Adrenal gland (tissue), 9 donors: ENCODE measurements at regions not wholly inside any gene's neighbourhood (a gene's known extent, or its start where the extent isn't known, plus 50 kb on each side); places are given as distances from the start of the nearest gene placed in this dataset.

ENCODE experiments used
- DNase-seq, 7 donors: peaks; one replicate each; pipeline ENCODE4 v3.0.0-alpha.2; 2019 to 2020
- H3K27ac ChIP-seq, 5 donors: fragments of 200-600 bp; sonication (generic) in 4 of 5; 1 replicate in 3 of 5; 2 replicates in 2 of 5; pipeline versions ENCODE4 v1.5.1 to v1.8.0; 2016 to 2020; ENCODE audit warnings: mild to moderate bottlenecking in 1 of 5
- H3K27me3 ChIP-seq: fragments of 200-600 bp; 2 replicates; pipeline ENCODE4 v1.8.0; 2021
- H3K36me3 ChIP-seq, 2 donors: fragments of 200-600 bp; replicated peaks in 1 of 2; 1 replicate in 1 of 2; 2 replicates in 1 of 2; pipeline versions ENCODE4 v1.5.1 to v1.8.0; 2018 to 2022
- H3K4me1 ChIP-seq, 2 donors: fragments of 200-600 bp; replicated peaks in 1 of 2; 1 replicate in 1 of 2; 2 replicates in 1 of 2; pipeline versions ENCODE4 v1.5.1 to v1.8.0; 2018 to 2021
- H3K4me3 ChIP-seq, 4 donors: fragments of 200-600 bp; sonication (generic) in 3 of 4; one replicate each; pipeline ENCODE4 v1.5.1; 2016 to 2018
- H3K9me3 ChIP-seq, 3 donors: fragments of 200-600 bp; sonication (generic) in 1 of 3; replicated peaks in 1 of 3; 1 replicate in 2 of 3; 2 replicates in 1 of 3; pipeline versions ENCODE4 v1.5.1 to v1.8.0; 2016 to 2021
- POLR2A ChIP-seq, 2 donors: fragments of 450-650 bp; IDR thresholded peaks; one replicate each; pipeline ENCODE4 v1.6.1; 2017; ENCODE audit warnings: antibody characterized with exemption in 2 of 2, mild to moderate bottlenecking in 2 of 2, moderate library complexity in 1 of 2
- WGBS, 4 donors: extraction: QIAGEN DNeasy Blood & Tissue Kit in 2 of 4; methylation state at CpG; one replicate each; pipeline versions ENCODE4 v1.1.5 to v1.1.7; 2013 to 2017; 5-methylcytosine and 5-hydroxymethylcytosine counted together
- intact Hi-C, 2 donors: fragments of 100-400 bp; cut with DNase I; formaldehyde crosslinking; loops; one replicate each; pipeline versions ENCODE4 v1.14.1 to v1.15.0; 2022 to 2023
- TF ChIP-seq, protein P1 (sequence below), 6 experiments: fragments of 450-650 bp in 4 of 6; fragments of 200-600 bp in 2 of 6; sonication (generic) in 1 of 6; IDR thresholded peaks; 1 replicate in 5 of 6; 2 replicates in 1 of 6; pipeline versions ENCODE4 v1.5.1 to v1.8.0; 2016 to 2021; ENCODE audit warnings: antibody characterized with exemption in 6 of 6, mild to moderate bottlenecking in 2 of 6, moderate library complexity in 1 of 6
- donor health status: healthy with polysubstance abuse.
- donor health status: Bipolar disorder and iron deficiency.
- donor health status: DM: yes; HTN: yes; CAD: no.
- donor health status: DM: no; HTN: no; CAD: no.
- donor health status: DM: no; HTN: no; CAD: no.

DNA sequence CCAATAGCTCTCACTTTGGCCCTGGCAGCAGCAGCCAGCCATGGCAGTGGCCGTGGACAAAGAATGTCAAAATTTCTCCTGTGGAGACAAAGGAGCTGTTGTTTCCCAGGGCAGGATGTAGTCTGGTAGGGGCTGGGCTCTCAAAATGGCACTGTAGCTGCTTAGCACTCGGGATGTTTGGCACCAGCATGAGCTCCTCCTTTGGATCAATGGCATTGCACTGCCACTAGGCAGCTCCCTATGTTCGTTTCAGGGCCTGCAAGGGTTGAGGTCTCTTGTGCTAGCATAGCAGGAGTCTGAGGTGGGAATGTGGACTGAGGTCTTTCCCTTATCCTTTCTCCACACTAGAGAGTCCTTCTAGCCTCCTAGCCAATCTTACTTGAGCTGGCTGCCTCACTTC, 948.8 kb upstream of the FAM98A start:
- Histone ChIP-seq H3K27me3 (no peaks in the 10 kb centered on the region), H3K4me1 (no peaks in the 10 kb centered on the region), H3K36me3 (no peaks in the 10 kb centered on the region), H3K9me3 (no peaks in the 10 kb centered on the region), H3K4me3 (no peak overlapping the region), H3K27ac (no peak overlapping the region)
- TF ChIP-seq POLR2A (IDR thresholded peaks at IDR 0.05) = no peak
- TF ChIP-seq, protein P1, sequence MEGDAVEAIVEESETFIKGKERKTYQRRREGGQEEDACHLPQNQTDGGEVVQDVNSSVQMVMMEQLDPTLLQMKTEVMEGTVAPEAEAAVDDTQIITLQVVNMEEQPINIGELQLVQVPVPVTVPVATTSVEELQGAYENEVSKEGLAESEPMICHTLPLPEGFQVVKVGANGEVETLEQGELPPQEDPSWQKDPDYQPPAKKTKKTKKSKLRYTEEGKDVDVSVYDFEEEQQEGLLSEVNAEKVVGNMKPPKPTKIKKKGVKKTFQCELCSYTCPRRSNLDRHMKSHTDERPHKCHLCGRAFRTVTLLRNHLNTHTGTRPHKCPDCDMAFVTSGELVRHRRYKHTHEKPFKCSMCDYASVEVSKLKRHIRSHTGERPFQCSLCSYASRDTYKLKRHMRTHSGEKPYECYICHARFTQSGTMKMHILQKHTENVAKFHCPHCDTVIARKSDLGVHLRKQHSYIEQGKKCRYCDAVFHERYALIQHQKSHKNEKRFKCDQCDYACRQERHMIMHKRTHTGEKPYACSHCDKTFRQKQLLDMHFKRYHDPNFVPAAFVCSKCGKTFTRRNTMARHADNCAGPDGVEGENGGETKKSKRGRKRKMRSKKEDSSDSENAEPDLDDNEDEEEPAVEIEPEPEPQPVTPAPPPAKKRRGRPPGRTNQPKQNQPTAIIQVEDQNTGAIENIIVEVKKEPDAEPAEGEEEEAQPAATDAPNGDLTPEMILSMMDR (IDR thresholded peaks at IDR 0.05) = no peak
- DNase-seq = no peak
- intact Hi-C loops = no loop called here
- WGBS, 4 donors = 44 to 72% (median 52%) methylated on average over 3 of the region's 3 CpGs

DNA sequence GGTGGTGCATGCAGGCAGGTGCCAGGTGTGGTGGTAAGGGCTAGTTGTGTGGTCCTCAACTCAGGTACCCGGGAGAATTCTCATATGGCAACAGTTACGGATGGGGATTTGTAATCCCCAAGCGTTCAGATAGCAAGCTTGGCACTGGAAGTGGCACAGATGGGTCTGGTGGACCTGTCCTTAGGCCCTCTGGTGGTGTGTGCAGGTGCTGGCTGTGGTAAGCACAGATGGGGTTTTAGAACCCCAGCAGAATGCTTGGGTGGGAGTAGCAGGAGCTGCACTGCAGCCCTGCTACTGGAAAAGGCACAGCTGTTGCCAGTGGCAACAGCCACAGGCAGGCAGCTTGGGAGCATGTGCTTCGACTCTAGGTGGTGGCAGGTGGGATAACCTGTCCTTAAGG, 948.2 kb upstream of the FAM98A start:
- WGBS, 4 donors = 79 to 90% (median 83%) methylated on average over 4 of the region's 4 CpGs; no CpG with 5 or more reads in 1 of the 4 donors
- H3K9me3 ChIP-seq = no peaks in the 10 kb centered on the region
- no peak overlapping the region for H3K4me3 ChIP-seq
- TF ChIP-seq, protein P1 (IDR thresholded peaks at IDR 0.05) = no peak
- TF ChIP-seq POLR2A (IDR thresholded peaks at IDR 0.05) = no peak
- no peaks in the 10 kb centered on the region for H3K36me3 ChIP-seq
- H3K27me3 ChIP-seq = no peaks in the 10 kb centered on the region
- H3K4me1 ChIP-seq = no peaks in the 10 kb centered on the region
- intact Hi-C loops = no loop called here
- no peak overlapping the region for H3K27ac ChIP-seq
- no peak for DNase-seq

- 87 to 91% (median 89%) methylated on average over 8 to 12 of the region's 12 CpGs for WGBS, 4 donors
- Histone ChIP-seq H3K27ac (no peak overlapping the region), H3K4me3 (no peak overlapping the region), H3K36me3 (no peaks in the 10 kb centered on the region), H3K27me3 (no peaks in the 10 kb centered on the region), H3K9me3 (no peaks in the 10 kb centered on the region), H3K4me1 (no peaks in the 10 kb centered on the region)
- DNase-seq = no peak
- TF ChIP-seq, protein P1 (IDR thresholded peaks at IDR 0.05) = no peak
- no peak for TF ChIP-seq POLR2A (IDR thresholded peaks at IDR 0.05)
- intact Hi-C loops = no loop called here
Observed at GRCh38 chr2:34545486-34546136, 946.5 kb upstream of the FAM98A start.

DNA sequence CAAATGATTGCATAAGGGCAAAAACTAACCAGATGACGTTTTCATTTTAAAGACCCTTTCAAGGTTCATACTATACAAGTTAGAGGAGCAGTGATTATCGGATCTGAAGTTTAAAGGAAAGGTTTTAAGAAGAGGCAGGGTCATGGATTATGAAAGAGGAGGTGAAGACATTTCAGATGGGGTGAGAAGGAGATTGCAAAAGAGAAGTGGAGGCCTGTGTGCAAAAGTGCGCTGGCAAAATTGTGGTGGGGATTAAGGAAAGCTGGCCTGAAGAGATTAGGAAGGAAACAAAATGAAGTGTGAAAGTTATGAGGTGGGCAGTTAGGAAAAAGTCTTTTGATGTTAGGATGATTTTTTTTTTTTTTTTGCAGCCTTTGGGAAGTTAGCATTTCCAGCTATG, 935.7 kb upstream of the FAM98A start:
- Histone ChIP-seq H3K27ac (no peak overlapping the region), H3K27me3 (no peaks in the 10 kb centered on the region), H3K4me3 (no peak overlapping the region), H3K4me1 (no peaks in the 10 kb centered on the region), H3K9me3 (no peaks in the 10 kb centered on the region), H3K36me3 (no peaks in the 10 kb centered on the region)
- TF ChIP-seq POLR2A (IDR thresholded peaks at IDR 0.05) = no peak
- TF ChIP-seq, protein P1 (IDR thresholded peaks at IDR 0.05) = no peak
- DNase-seq = no peak
- intact Hi-C loops = no loop called here
- WGBS, 4 donors = 57 to 62% (median 60%) methylated on average over 3 of the region's 3 CpGs
